Tibial artery (tissue), 4 donors: ENCODE measurements at regions not wholly inside any gene's neighbourhood (a gene's known extent, or its start where the extent isn't known, plus 50 kb on each side); places are given as distances from the start of the nearest gene placed in this dataset.
"Not testable (repeated sequence)": the region's sequence is repeated elsewhere in the genome, so short reads cannot be mapped to it uniquely, and the experiment has no call there.

Experiments used
- DNase-seq, 2 donors: peaks; one replicate each; pipeline ENCODE4 v3.0.0-alpha.2; 2019
- H3K27ac ChIP-seq, 2 donors: fragments of 200-600 bp; sonication (generic) in 1 of 2; 1 replicate in 1 of 2; 2 replicates in 1 of 2; pipeline ENCODE4 v1.5.1; 2018 to 2019; ENCODE audit warnings: mild to moderate bottlenecking in 1 of 2
- H3K27me3 ChIP-seq, 2 donors: fragments of 200-600 bp; sonication (generic) in 1 of 2; one replicate each; pipeline versions ENCODE4 v1.5.1 to v1.6.0; 2016 to 2019
- H3K36me3 ChIP-seq, 3 donors: fragments of 200-600 bp; sonication (generic) in 2 of 3; one replicate each; pipeline ENCODE4 v1.5.1; 2016 to 2019; ENCODE audit warnings: mild to moderate bottlenecking in 2 of 3
- H3K4me1 ChIP-seq, 4 donors: fragments of 200-600 bp; sonication (generic) in 2 of 4; 1 replicate in 3 of 4; 2 replicates in 1 of 4; pipeline ENCODE4 v1.5.1; 2016 to 2019
- H3K4me3 ChIP-seq, 2 donors: fragments of 200-600 bp; sonication (generic) in 1 of 2; 1 replicate in 1 of 2; 2 replicates in 1 of 2; pipeline ENCODE4 v1.5.1; 2018 to 2019; ENCODE audit warnings: mild to moderate bottlenecking in 2 of 2
- H3K9me3 ChIP-seq, 3 donors: fragments of 200-600 bp; sonication (generic) in 1 of 3; one replicate each; pipeline ENCODE4 v1.5.1; 2016 to 2019
- CTCF ChIP-seq, 2 experiments: fragments of 200-600 bp in 1 of 2; fragments of 450-650 bp in 1 of 2; IDR thresholded peaks; one replicate each; pipeline ENCODE4 v1.5.1; 2017 to 2019; ENCODE audit warnings: antibody characterized with exemption in 2 of 2, mild to moderate bottlenecking in 1 of 2, moderate library complexity in 1 of 2
- intact Hi-C: fragments of 100-400 bp; cut with DNase I; formaldehyde crosslinking; loops from one replicate; pipeline ENCODE4 v1.15.0; 2023; ENCODE audit warnings: low total_unique reads

GRCh38 chr13:28573595-28574373, 78.9 kb upstream of the FLT1 start:
- Histone ChIP-seq H3K36me3 (no peaks in the 10 kb centered on the region), H3K4me1 (no peaks in the 10 kb centered on the region), H3K4me3 (no peak overlapping the region), H3K27ac (no peak overlapping the region), H3K27me3 (no peaks in the 10 kb centered on the region), H3K9me3 (no peaks in the 10 kb centered on the region)
- intact Hi-C loops: no loop called here
- no peak for TF ChIP-seq CTCF (IDR thresholded peaks at IDR 0.05)
- peak in 1 of 2 donors; percentile 25 for DNase-seq

GRCh38 chr13:28572871-28573270, 77.9 kb upstream of the FLT1 start:
- H3K4me1 ChIP-seq: no peaks in the 10 kb centered on the region
- no peaks in the 10 kb centered on the region for H3K36me3 ChIP-seq
- no peaks in the 10 kb centered on the region for H3K27me3 ChIP-seq
- H3K9me3 ChIP-seq: no peaks in the 10 kb centered on the region
- no peak overlapping the region for H3K4me3 ChIP-seq
- TF ChIP-seq CTCF (IDR thresholded peaks at IDR 0.05): no peak
- no peak overlapping the region for H3K27ac ChIP-seq
- DNase-seq: no peak
- intact Hi-C loops: no loop called here

GRCh38 chr13:28570356-28570755, 75.4 kb upstream of the FLT1 start:
- H3K4me3 ChIP-seq, intact Hi-C loops, H3K9me3 ChIP-seq, H3K4me1 ChIP-seq, H3K36me3 ChIP-seq, H3K27me3 ChIP-seq, H3K27ac ChIP-seq, DNase-seq: not testable (repeated sequence)

- H3K36me3 ChIP-seq: no peaks in the 10 kb centered on the region
- no peak overlapping the region for H3K27ac ChIP-seq
- no peak for DNase-seq
- intact Hi-C loops: no loop called here
- no peak overlapping the region for H3K4me3 ChIP-seq
- H3K27me3 ChIP-seq: no peaks in the 10 kb centered on the region
- no peak for TF ChIP-seq CTCF (IDR thresholded peaks at IDR 0.05)
- no peaks in the 10 kb centered on the region for H3K9me3 ChIP-seq
- H3K4me1 ChIP-seq: no peaks in the 10 kb centered on the region
Measured at GRCh38 chr13:28569886-28570285, 75.0 kb upstream of the FLT1 start.

GRCh38 chr13:28568286-28568685, 73.4 kb upstream of the FLT1 start:
- no peaks in the 10 kb centered on the region for H3K36me3 ChIP-seq
- no peaks in the 10 kb centered on the region for H3K27me3 ChIP-seq
- no peaks in the 10 kb centered on the region for H3K4me1 ChIP-seq
- intact Hi-C loops: no loop called here
- TF ChIP-seq CTCF (IDR thresholded peaks at IDR 0.05): no peak
- H3K4me3 ChIP-seq: no peak overlapping the region
- H3K9me3 ChIP-seq: no peaks in the 10 kb centered on the region
- DNase-seq: peak in 1 of 2 donors; percentile 34
- H3K27ac ChIP-seq: no peak overlapping the region

GRCh38 chr13:28566891-28567290, 72.0 kb upstream of the FLT1 start:
- DNase-seq: no peak
- intact Hi-C loops: no loop called here
- no peak for TF ChIP-seq CTCF (IDR thresholded peaks at IDR 0.05)

More at GRCh38 chr13:28566891-28567290, 72.0 kb upstream of the FLT1 start:
- Histone ChIP-seq H3K27ac (no peak overlapping the region), H3K9me3 (no peaks in the 10 kb centered on the region), H3K4me3 (no peak overlapping the region), H3K36me3 (no peaks in the 10 kb centered on the region), H3K27me3 (no peaks in the 10 kb centered on the region), H3K4me1 (no peaks in the 10 kb centered on the region)
